ENCODE measurements at regions not wholly inside any gene's neighbourhood (a gene's known extent, or its start where the extent isn't known, plus 50 kb on each side); places are given as distances from the start of the nearest gene placed in this dataset.

GRCh38 chrX:40433160-40433559 is 147.6 kb upstream of the ATP6AP2 start:
- TF ChIP-seq CTCF (IDR thresholded peaks at IDR 0.05): no peak
- TF ChIP-seq POLR2A (IDR thresholded peaks at IDR 0.05): no peak

All from testis (tissue), 2 donors.